HEK293 (cell line): ENCODE measurements at regions not wholly inside any gene's neighbourhood (a gene's known extent, or its start where the extent isn't known, plus 50 kb on each side); places are given as distances from the start of the nearest gene placed in this dataset.

Source experiments
- CTCF ChIA-PET: fragments of 350-600 bp; formaldehyde crosslinking; extraction: SDS; loops from one replicate; lab custom pipeline; 2021; ENCODE audit warnings: antibody characterized with exemption; lab: Yijun Ruan, JAX
- POLR2A ChIA-PET: fragments of 300-600 bp; formaldehyde crosslinking; extraction: SDS; loops from one replicate; lab custom pipeline; 2020; ENCODE audit warnings: antibody characterized with exemption, inconsistent platforms; lab: Yijun Ruan, JAX
- H3K27ac ChIP-seq: fragments of 200-500 bp; sonication (Bioruptor generic); 2 replicates; pipeline ENCODE4 v1.5.1; 2014; ENCODE audit warnings: low read depth, low read length, control low read depth, inconsistent platforms; ENCODE audit errors: extremely low read depth
- H3K36me3 ChIP-seq, 2 experiments: fragments of 200-500 bp in 1 of 2; sonication (Bioruptor generic) in 1 of 2; 1 replicate in 1 of 2; 2 replicates in 1 of 2; pipeline ENCODE4 v1.5.1; 2014 to 2017; ENCODE audit warnings: inconsistent platforms in 2 of 2, low read length in 2 of 2; ENCODE audit not compliant: control insufficient read depth in 2 of 2, insufficient read depth in 1 of 2
- H3K4me1 ChIP-seq: fragments of 200-500 bp; sonication (Bioruptor generic); 2 replicates; pipeline ENCODE4 v1.5.1; 2014; ENCODE audit warnings: mild to moderate bottlenecking, low read length, inconsistent platforms; ENCODE audit not compliant: control insufficient read depth, insufficient read depth
- H3K4me3 ChIP-seq: 2 replicates; pipeline ENCODE4 v1.5.1; 2011; ENCODE audit warnings: low read depth, mild to moderate bottlenecking, control low read depth, low read length, moderate library complexity
- H3K9me3 ChIP-seq: fragments of 200-500 bp; sonication (Bioruptor generic); 2 replicates; pipeline ENCODE4 v1.5.1; 2014; ENCODE audit warnings: low read depth, low read length, inconsistent platforms; ENCODE audit not compliant: control insufficient read depth, insufficient read depth
- BCL11B ChIP-seq: fragments of 450-650 bp; formaldehyde crosslinking; IDR thresholded peaks from 2 replicates; pipeline ENCODE4 v1.5.1; 2016; ENCODE audit warnings: low read depth, missing biosample characterization, missing genetic modification characterization
- BCL6B ChIP-seq: fragments of 450-650 bp; formaldehyde crosslinking; IDR thresholded peaks from 2 replicates; pipeline ENCODE4 v1.5.1; 2017; ENCODE audit warnings: missing biosample characterization, missing genetic modification characterization
- GFI1B ChIP-seq: fragments of 450-650 bp; formaldehyde crosslinking; IDR thresholded peaks from 2 replicates; pipeline ENCODE4 v1.5.1; 2016; ENCODE audit warnings: missing biosample characterization, missing genetic modification characterization
- GLIS1 ChIP-seq: fragments of 450-650 bp; formaldehyde crosslinking; IDR thresholded peaks from 2 replicates; pipeline ENCODE4 v1.5.1; 2016; ENCODE audit warnings: missing biosample characterization, missing genetic modification characterization
- KLF10 ChIP-seq: fragments of 450-650 bp; IDR thresholded peaks from 2 replicates; pipeline ENCODE4 v1.5.1; 2018; ENCODE audit warnings: missing biosample characterization, mild to moderate bottlenecking, missing genetic modification characterization
- KLF9 ChIP-seq: fragments of 450-650 bp; formaldehyde crosslinking; IDR thresholded peaks from 2 replicates; pipeline ENCODE4 v1.5.1; 2016; ENCODE audit warnings: missing biosample characterization, missing genetic modification characterization, low read depth
- PRDM1 ChIP-seq: fragments of 450-650 bp; formaldehyde crosslinking; IDR thresholded peaks from 2 replicates; pipeline ENCODE4; 2016; ENCODE audit warnings: missing biosample characterization, missing genetic modification characterization
- REST ChIP-seq: fragments of 450-650 bp; formaldehyde crosslinking; IDR thresholded peaks from 2 replicates; pipeline ENCODE4 v1.5.1; 2016; ENCODE audit warnings: missing biosample characterization, missing genetic modification characterization
- SP7 ChIP-seq: fragments of 450-650 bp; formaldehyde crosslinking; IDR thresholded peaks from 2 replicates; pipeline ENCODE4 v1.5.1; 2016; ENCODE audit warnings: missing biosample characterization, missing genetic modification characterization
- ZBTB44 ChIP-seq: fragments of 450-650 bp; IDR thresholded peaks from 2 replicates; pipeline ENCODE4 v1.5.1; 2018; ENCODE audit warnings: missing biosample characterization, mild to moderate bottlenecking, missing genetic modification characterization
- ZNF155 ChIP-seq: fragments of 450-650 bp; formaldehyde crosslinking; IDR thresholded peaks from 2 replicates; pipeline ENCODE4 v1.5.1; 2016; ENCODE audit warnings: missing biosample characterization, missing genetic modification characterization
- ZNF175 ChIP-seq: fragments of 450-650 bp; formaldehyde crosslinking; IDR thresholded peaks from 2 replicates; pipeline ENCODE4 v1.5.1; 2016; ENCODE audit warnings: missing biosample characterization, missing genetic modification characterization
- ZNF23 ChIP-seq: fragments of 450-650 bp; formaldehyde crosslinking; IDR thresholded peaks from 2 replicates; pipeline ENCODE4 v1.5.1; 2016; ENCODE audit warnings: missing biosample characterization, missing genetic modification characterization, borderline replicate concordance
- ZNF324 ChIP-seq: fragments of 450-650 bp; formaldehyde crosslinking; IDR thresholded peaks from 2 replicates; pipeline ENCODE4 v1.5.1; 2016; ENCODE audit warnings: missing biosample characterization, missing genetic modification characterization
- ZNF341 ChIP-seq: fragments of 450-650 bp; formaldehyde crosslinking; IDR thresholded peaks from 2 replicates; pipeline ENCODE4; 2016; ENCODE audit warnings: low read depth, missing biosample characterization, missing genetic modification characterization
- ZNF394 ChIP-seq: fragments of 450-650 bp; formaldehyde crosslinking; IDR thresholded peaks from 2 replicates; pipeline ENCODE4 v1.5.1; 2016; ENCODE audit warnings: missing biosample characterization, missing genetic modification characterization, mild to moderate bottlenecking, moderate library complexity, borderline replicate concordance

GRCh38 chr3:124545891-124546290 is 184.4 kb upstream of the UMPS start (continued):
- no peak for TF ChIP-seq KLF10 (tag by site-specific recombination)
- no peak for TF ChIP-seq ZNF175
- no peak for TF ChIP-seq GFI1B
- TF ChIP-seq ZNF155 (tag by site-specific recombination): no peak
- no peak for TF ChIP-seq KLF9 (tag by site-specific recombination)
- TF ChIP-seq, all 188 proteins: peak for 0

GRCh38 chr3:124552224-124552623 is 178.0 kb upstream of the UMPS start:
- H3K27ac ChIP-seq: no peak overlapping the region
- no peaks in the 10 kb centered on the region for H3K9me3 ChIP-seq
- H3K4me3 ChIP-seq: no peak overlapping the region
- CTCF ChIA-PET: interaction anchor here (0.6 to 4.0 kb wide), 6 partner anchors 8 to 79 kb away, joined by 3 to 49 read pairs (median 8); no protein-coding TSS in a partner anchor
- POLR2A ChIA-PET: no interaction called here
- no peaks in the 10 kb centered on the region for H3K36me3 ChIP-seq
- 0 out of 2 replicates have a peak, but pooled peaks cover 2% of the 10 kb centered on the region for H3K4me1 ChIP-seq
- peak; percentile 39; the same call in 1 of the 2 replicates for TF ChIP-seq GLIS1
- peak; percentile 79 for TF ChIP-seq BCL6B
- TF ChIP-seq PRDM1 (tag by site-specific recombination): no peak

- POLR2A ChIA-PET: no interaction called here
- Histone ChIP-seq H3K36me3 (no peaks in the 10 kb centered on the region), H3K4me1 (peaks cover 4% of the 10 kb centered on the region; the same call in 1 of the 2 replicates), H3K9me3 (no peaks in the 10 kb centered on the region), H3K27ac (no peak overlapping the region), H3K4me3 (no peak overlapping the region)
- CTCF ChIA-PET: interaction anchor here (0.9 kb wide), 1 partner anchor 520 kb away, joined by 3 read pairs; the partner anchor contains the start of gene KALRN
- TF ChIP-seq REST: no peak
- TF ChIP-seq BCL11B (tag by site-specific recombination): no peak
- TF ChIP-seq SP7 (tag by site-specific recombination): no peak
- TF ChIP-seq ZNF341 (tag by site-specific recombination): no peak
- TF ChIP-seq ZNF324 (tag by site-specific recombination): no peak
- TF ChIP-seq ZNF394 (tag by site-specific recombination): no peak
- TF ChIP-seq ZNF155 (tag by site-specific recombination): no peak
- TF ChIP-seq ZNF23 (tag by site-specific recombination): no peak
- no peak for TF ChIP-seq ZBTB44 (tag by site-specific recombination)
Measured at GRCh38 chr3:124553178-124553577, 177.1 kb upstream of the UMPS start.
